ENCODE measurements at regions not wholly inside any gene's neighbourhood (a gene's known extent, or its start where the extent isn't known, plus 50 kb on each side); places are given as distances from the start of the nearest gene placed in this dataset.

GRCh38 chr11:45580399-45580798 is 85.0 kb downstream of the CHST1 start:
- no peak for TF ChIP-seq EZH2 (IDR thresholded peaks at IDR 0.05; ENCODE audit: borderline replicate concordance, low read depth, low read length, severe bottlenecking)
- no peak for TF ChIP-seq CTCF (IDR thresholded peaks at IDR 0.05; ENCODE audit: borderline replicate concordance, extremely low read depth, low read length, poor library complexity, severe bottlenecking)
- peaks cover 7% of the 10 kb centered on the region for H3K27me3 ChIP-seq (ENCODE audit: insufficient read depth, low read length, poor library complexity)
- DNase-seq = peak; percentile 46

GRCh38 chr11:45578316-45578715 is 87.1 kb downstream of the CHST1 start:
- Histone ChIP-seq H3K27ac (ENCODE audit: low read length) (no peak overlapping the region), H3K9me3 (ENCODE audit: insufficient read depth, low read length, severe bottlenecking) (no peaks in the 10 kb centered on the region), H3K4me1 (ENCODE audit: insufficient read depth, low read length) (no peaks in the 10 kb centered on the region), H3K4me2 (ENCODE audit: insufficient read depth, low read length) (no peak overlapping the region), H3K4me3 (ENCODE audit: low read depth in 1 of 2, low read length in 2 of 2) (no peak overlapping the region), H3K79me2 (ENCODE audit: insufficient read depth, low read length) (no peaks in the 10 kb centered on the region), H3K36me3 (ENCODE audit: insufficient read depth, low read length) (no peaks in the 10 kb centered on the region), H3K27me3 (ENCODE audit: insufficient read depth, low read length, poor library complexity) (peaks cover 7% of the 10 kb centered on the region), H4K20me1 (ENCODE audit: insufficient read depth, low read length) (peaks cover 3% of the 10 kb centered on the region; the same call in 1 of the 2 replicates), H2AFZ (ENCODE audit: low read depth, low read length) (no peak overlapping the region), H3K9ac (ENCODE audit: low read depth, low read length) (no peak overlapping the region)
- ATAC-seq (ENCODE audit: insufficient read depth, low read depth) = no peak
- DNase-seq = no peak
- TF ChIP-seq CTCF (IDR thresholded peaks at IDR 0.05; ENCODE audit: borderline replicate concordance, extremely low read depth, low read length, poor library complexity, severe bottlenecking) (no peak), EZH2 (IDR thresholded peaks at IDR 0.05; ENCODE audit: borderline replicate concordance, low read depth, low read length, severe bottlenecking) (no peak)

More at GRCh38 chr11:45580399-45580798, 85.0 kb downstream of the CHST1 start:
- H3K9me3 ChIP-seq (ENCODE audit: insufficient read depth, low read length, severe bottlenecking) = no peaks in the 10 kb centered on the region
- peak; percentile 48; the same call in 1 of the 3 replicates for ATAC-seq (ENCODE audit: insufficient read depth, low read depth)
- no peak overlapping the region for H2AFZ ChIP-seq (ENCODE audit: low read depth, low read length)
- H4K20me1 ChIP-seq (ENCODE audit: insufficient read depth, low read length) = peaks cover 3% of the 10 kb centered on the region; the same call in 1 of the 2 replicates
- no peaks in the 10 kb centered on the region for H3K4me1 ChIP-seq (ENCODE audit: insufficient read depth, low read length)
- no peak overlapping the region for H3K4me2 ChIP-seq (ENCODE audit: insufficient read depth, low read length)
- no peaks in the 10 kb centered on the region for H3K36me3 ChIP-seq (ENCODE audit: insufficient read depth, low read length)
- no peak overlapping the region for H3K4me3 ChIP-seq (ENCODE audit: low read depth in 1 of 2, low read length in 2 of 2)
- no peaks in the 10 kb centered on the region for H3K79me2 ChIP-seq (ENCODE audit: insufficient read depth, low read length)
- H3K27ac ChIP-seq (ENCODE audit: low read length) = no peak overlapping the region
- no peak overlapping the region for H3K9ac ChIP-seq (ENCODE audit: low read depth, low read length)

- Histone ChIP-seq H3K36me3 (ENCODE audit: insufficient read depth, low read length) (no peaks in the 10 kb centered on the region), H3K4me1 (ENCODE audit: insufficient read depth, low read length) (no peaks in the 10 kb centered on the region), H3K9ac (ENCODE audit: low read depth, low read length) (no peak overlapping the region), H2AFZ (ENCODE audit: low read depth, low read length) (no peak overlapping the region), H3K4me3 (ENCODE audit: low read depth in 1 of 2, low read length in 2 of 2) (no peak overlapping the region), H3K9me3 (ENCODE audit: insufficient read depth, low read length, severe bottlenecking) (no peaks in the 10 kb centered on the region), H4K20me1 (ENCODE audit: insufficient read depth, low read length) (peaks cover 3% of the 10 kb centered on the region; the same call in 1 of the 2 replicates), H3K79me2 (ENCODE audit: insufficient read depth, low read length) (no peaks in the 10 kb centered on the region), H3K27me3 (ENCODE audit: insufficient read depth, low read length, poor library complexity) (peaks cover 7% of the 10 kb centered on the region), H3K4me2 (ENCODE audit: insufficient read depth, low read length) (no peak overlapping the region), H3K27ac (ENCODE audit: low read length) (no peak overlapping the region)
- no peak for DNase-seq
- ATAC-seq (ENCODE audit: insufficient read depth, low read depth) = no peak
- TF ChIP-seq CTCF (IDR thresholded peaks at IDR 0.05; ENCODE audit: borderline replicate concordance, extremely low read depth, low read length, poor library complexity, severe bottlenecking) (no peak), EZH2 (IDR thresholded peaks at IDR 0.05; ENCODE audit: borderline replicate concordance, low read depth, low read length, severe bottlenecking) (no peak)
These were observed 87.7 kb downstream of the CHST1 start for GRCh38 chr11:45577752-45578151.

Measured in DND-41 (cell line).